K562 (cell line): ENCODE measurements at regions not wholly inside any gene's neighbourhood (a gene's known extent, or its start where the extent isn't known, plus 50 kb on each side); places are given as distances from the start of the nearest gene placed in this dataset.

Experiments used
- ATAC-seq: fragments of 200-7000 bp; cut with Tn5 transposase; 3 replicates; pipeline ENCODE4 v1.9.1; 2020; ENCODE audit warnings: moderate library complexity
- BruUV-seq: library from RNA; stranded (reverse); fragments of 400-500 nt; replicated peaks from 2 replicates; lab custom pipeline; 2021; lab: Mats Ljungman, UMichigan
- CTCF ChIA-PET: fragments of 300-600 bp; formaldehyde crosslinking; extraction: SDS; loops from one replicate; lab custom pipeline; 2021; ENCODE audit warnings: low intra/inter-chr PET ratio; lab: Yijun Ruan, JAX
- POLR2A ChIA-PET: fragments of 300-600, 350-650 bp; sonication (Branson Sonifier 250); formaldehyde crosslinking; extraction: SDS; loops from one replicate; lab custom pipeline; 2021; ENCODE audit warnings: antibody characterized with exemption, inconsistent platforms; lab: Yijun Ruan, JAX
- DNase-seq, 4 experiments: peaks; one replicate each; pipeline versions ENCODE4 v3.0.0 to v3.0.0-alpha.2; 2011 to 2018; ENCODE audit warnings: low spot score in 3 of 4, mixed read lengths in 3 of 4; ENCODE audit errors: extremely low read depth in 1 of 4
- FAIRE-seq: peaks from 2 replicates; lab custom pipeline; 2011; peaks lifted over from hg19 to GRCh38; lab: Jason Lieb, UNC
- H2AFZ ChIP-seq: 2 replicates; pipeline ENCODE4 v1.6.0; 2011; ENCODE audit warnings: low read depth, low read length, control low read depth, inconsistent platforms
- H3K27ac ChIP-seq: fragments of 200-600 bp; 3 replicates; pipeline ENCODE4 v1.8.0; 2011; ENCODE audit warnings: low read depth, mild to moderate bottlenecking, control low read depth, inconsistent platforms, low read length, moderate library complexity, mixed read lengths; ENCODE audit errors: extremely low read depth
- H3K27me3 ChIP-seq, 2 experiments: fragments of 300-600 bp in 1 of 2; 2 replicates in 1 of 2; 3 replicates in 1 of 2; pipeline versions ENCODE4 v1.6.0 to v1.8.0; 2011; ENCODE audit warnings: inconsistent platforms in 2 of 2, low read length in 2 of 2, mild to moderate bottlenecking in 1 of 2, mixed read lengths in 1 of 2, moderate library complexity in 1 of 2; ENCODE audit not compliant: control insufficient read depth in 2 of 2, insufficient read depth in 2 of 2
- H3K36me3 ChIP-seq: fragments of 300-600 bp; 3 replicates; pipeline ENCODE4 v1.8.0; 2011; ENCODE audit warnings: mild to moderate bottlenecking, low read length, inconsistent platforms; ENCODE audit not compliant: control insufficient read depth, insufficient read depth
- H3K4me1 ChIP-seq, 2 experiments: fragments of 200-600 bp in 1 of 2; replicated peaks in 1 of 2; 2 replicates in 1 of 2; 3 replicates in 1 of 2; pipeline versions ENCODE4 v1.5.1 to v1.8.0; 2011; ENCODE audit warnings: inconsistent platforms in 2 of 2, low read length in 2 of 2, mild to moderate bottlenecking in 1 of 2, mixed read lengths in 1 of 2, moderate library complexity in 1 of 2; ENCODE audit not compliant: control insufficient read depth in 2 of 2, insufficient read depth in 2 of 2
- H3K4me2 ChIP-seq: 2 replicates; pipeline ENCODE4 v1.6.1; 2011; ENCODE audit warnings: low read length, control low read depth, inconsistent platforms, mixed read lengths; ENCODE audit not compliant: insufficient read depth
- H3K4me3 ChIP-seq: fragments of 200-600 bp; sonication (generic), shearing (Covaris generic); 2 replicates; pipeline ENCODE4 v1.5.1; 2016; ENCODE audit warnings: control low read depth, inconsistent platforms
- H3K79me2 ChIP-seq: fragments of 200-600 bp; 3 replicates; pipeline ENCODE4 v1.8.0; 2011; ENCODE audit warnings: low read length, inconsistent platforms; ENCODE audit not compliant: control insufficient read depth, insufficient read depth
- H3K9ac ChIP-seq, 2 experiments: 2 replicates each; pipeline versions ENCODE4 v1.6.0 to v1.6.1; 2011; ENCODE audit warnings: low read depth in 2 of 2, low read length in 2 of 2, control low read depth in 1 of 2, inconsistent platforms in 1 of 2, mild to moderate bottlenecking in 1 of 2, mixed read lengths in 1 of 2; ENCODE audit not compliant: insufficient read depth in 1 of 2
- H3K9me1 ChIP-seq: one replicate; pipeline ENCODE4 v1.6.0; 2011; ENCODE audit warnings: inconsistent platforms, mild to moderate bottlenecking, low read length, moderate library complexity; ENCODE audit not compliant: control insufficient read depth, insufficient read depth
- H3K9me3 ChIP-seq: replicated peaks from 2 replicates; pipeline ENCODE4 v1.5.1; 2011; ENCODE audit warnings: low read depth, low read length, inconsistent platforms; ENCODE audit not compliant: control insufficient read depth, insufficient read depth
- H4K20me1 ChIP-seq: replicated peaks from 2 replicates; pipeline ENCODE4 v1.6.1; 2011; ENCODE audit warnings: low read length, inconsistent platforms, mixed read lengths; ENCODE audit not compliant: control insufficient read depth, insufficient read depth
- BRD9 ChIP-seq: fragments of 450-650 bp; IDR thresholded peaks from 2 replicates; pipeline ENCODE4 v1.6.1; 2018; ENCODE audit warnings: low read depth; ENCODE audit not compliant: partially characterized antibody
- CBX8 ChIP-seq: fragments of 200-600 bp; sonication (generic); IDR thresholded peaks from 2 replicates; pipeline ENCODE4 v1.6.1; 2012; ENCODE audit warnings: borderline replicate concordance, mixed run types, low read depth, mild to moderate bottlenecking, moderate library complexity, mixed read lengths, low read length, control low read depth, inconsistent platforms; ENCODE audit not compliant: poor library complexity, severe bottlenecking; ENCODE audit errors: extremely low read depth
- E2F8 ChIP-seq: fragments of 450-650 bp; IDR thresholded peaks from 2 replicates; pipeline ENCODE4 v1.7.1; 2018; ENCODE audit warnings: mild to moderate bottlenecking, low read depth; ENCODE audit not compliant: partially characterized antibody
- GMEB1 ChIP-seq: fragments of 250-450 bp; sonication (Bioruptor Pico); IDR thresholded peaks from 2 replicates; pipeline ENCODE4 v1.4.0; 2020; ENCODE audit warnings: mild to moderate bottlenecking
- GTF2B ChIP-seq: IDR thresholded peaks from 2 replicates; pipeline ENCODE4 v1.6.1; 2011; ENCODE audit not compliant: insufficient read length; ENCODE audit errors: extremely low read depth
- IRF9 ChIP-seq: fragments of 450-650 bp; IDR thresholded peaks from 2 replicates; pipeline ENCODE4 v1.6.1; 2016; ENCODE audit warnings: missing biosample characterization, missing genetic modification characterization
- LARP7 ChIP-seq: fragments of 450-650 bp; IDR thresholded peaks from 2 replicates; pipeline ENCODE4 v1.6.1; 2016
- LEF1 ChIP-seq: fragments of 450-650 bp; IDR thresholded peaks from 2 replicates; pipeline ENCODE4 v1.6.1; 2016; ENCODE audit warnings: mild to moderate bottlenecking
- NR1H2 ChIP-seq: sonication (generic); formaldehyde crosslinking; IDR thresholded peaks from 2 replicates; pipeline ENCODE4 v1.4.0; 2020; ENCODE audit warnings: mild to moderate bottlenecking, missing genetic modification reagents
- PKNOX1 ChIP-seq: fragments of 450-650 bp; IDR thresholded peaks from 2 replicates; pipeline ENCODE4 v1.6.1; 2016
- SREBF2 ChIP-seq: sonication (generic); formaldehyde crosslinking; IDR thresholded peaks from 2 replicates; pipeline ENCODE4 v1.4.0; 2020; ENCODE audit warnings: mild to moderate bottlenecking, missing genetic modification reagents
- ZNF134 ChIP-seq: fragments of 250-450 bp; sonication (Bioruptor Pico); conservative IDR thresholded peaks from 2 replicates; pipeline ENCODE4 v1.4.0; 2020
- ZNF740 ChIP-seq, 3 experiments: fragments of 200-800 bp in 1 of 3; sonication (Bioruptor generic) in 1 of 3; sonication (generic) in 1 of 3; formaldehyde crosslinking in 1 of 3; IDR thresholded peaks; 2 replicates each; pipeline versions ENCODE4 v1.6.1 to v1.8.0; 2016 to 2022; ENCODE audit warnings: mild to moderate bottlenecking in 2 of 3, missing compliant biosample characterization in 2 of 3, missing genetic modification characterization in 2 of 3, missing genetic modification reagents in 1 of 3
- WGBS: fragments of 100-300 bp; shearing (Covaris generic); methylation state at CpG from one replicate; pipeline ENCODE4 v1.1.6; 2016; ENCODE audit warnings: low coverage, mixed read lengths; ENCODE audit not compliant: insufficient coverage; ENCODE audit errors: missing lambda C conversion rate; 5-methylcytosine and 5-hydroxymethylcytosine counted together
- in situ Hi-C: fragments of 300-500 bp; cut with MboI; formaldehyde crosslinking; loops from 4 replicates; pipeline ENCODE4 v1.15.0; 2018; ENCODE audit warnings: inconsistent platforms, mixed read lengths
- intact Hi-C: fragments of 100-400 bp; cut with micrococcal nuclease; formaldehyde crosslinking; loops from 2 replicates; pipeline ENCODE4 v1.14.2; 2022

GRCh38 chr9:26244661-26245451 is 566.6 kb upstream of the TUSC1 start:
- WGBS = no CpG with 5 or more reads among the region's 1 CpG
- Histone ChIP-seq H3K9me1 (no peaks in the 10 kb centered on the region), H3K9me3 (no peaks in the 10 kb centered on the region), H3K4me3 (no peak overlapping the region), H3K36me3 (no peaks in the 10 kb centered on the region), H4K20me1 (no peaks in the 10 kb centered on the region), H2AFZ (no peak overlapping the region), H3K9ac (no peak overlapping the region), H3K27me3 (no peaks in the 10 kb centered on the region), H3K79me2 (no peaks in the 10 kb centered on the region), H3K27ac (no peak overlapping the region), H3K4me2 (no peak overlapping the region), H3K4me1 (no peaks in the 10 kb centered on the region)
- DNase-seq (no peak), FAIRE-seq (no peak), ATAC-seq (no peak)
- intact Hi-C loops (no loop called here), in situ Hi-C loops (no loop called here)
- no peak for TF ChIP-seq LARP7
- no peak for TF ChIP-seq ZNF134 (CRISPR knock-in tag)
- no peak for TF ChIP-seq PKNOX1
- TF ChIP-seq BRD9 = no peak
- TF ChIP-seq E2F8 = no peak
- TF ChIP-seq LEF1 = no peak
- no peak for TF ChIP-seq GTF2B
- no peak for TF ChIP-seq NR1H2 (CRISPR knock-in tag)
- TF ChIP-seq ZNF740 (CRISPR knock-in tag; IDR thresholded peaks at IDR 0.05) = no peak
- no peak for TF ChIP-seq ZNF740 (tag; IDR thresholded peaks at IDR 0.05)
- no peak for TF ChIP-seq GMEB1 (CRISPR knock-in tag)
- no peak for TF ChIP-seq IRF9 (tag)
- TF ChIP-seq CBX8 = no peak
- TF ChIP-seq SREBF2 (CRISPR knock-in tag) = no peak
- ChIA-PET CTCF (no interaction called here), POLR2A (no interaction called here)
- BruUV-seq = no TSS peak
